ENCODE measurements at regions not wholly inside any gene's neighbourhood (a gene's known extent, or its start where the extent isn't known, plus 50 kb on each side); places are given as distances from the start of the nearest gene placed in this dataset.

DNA sequence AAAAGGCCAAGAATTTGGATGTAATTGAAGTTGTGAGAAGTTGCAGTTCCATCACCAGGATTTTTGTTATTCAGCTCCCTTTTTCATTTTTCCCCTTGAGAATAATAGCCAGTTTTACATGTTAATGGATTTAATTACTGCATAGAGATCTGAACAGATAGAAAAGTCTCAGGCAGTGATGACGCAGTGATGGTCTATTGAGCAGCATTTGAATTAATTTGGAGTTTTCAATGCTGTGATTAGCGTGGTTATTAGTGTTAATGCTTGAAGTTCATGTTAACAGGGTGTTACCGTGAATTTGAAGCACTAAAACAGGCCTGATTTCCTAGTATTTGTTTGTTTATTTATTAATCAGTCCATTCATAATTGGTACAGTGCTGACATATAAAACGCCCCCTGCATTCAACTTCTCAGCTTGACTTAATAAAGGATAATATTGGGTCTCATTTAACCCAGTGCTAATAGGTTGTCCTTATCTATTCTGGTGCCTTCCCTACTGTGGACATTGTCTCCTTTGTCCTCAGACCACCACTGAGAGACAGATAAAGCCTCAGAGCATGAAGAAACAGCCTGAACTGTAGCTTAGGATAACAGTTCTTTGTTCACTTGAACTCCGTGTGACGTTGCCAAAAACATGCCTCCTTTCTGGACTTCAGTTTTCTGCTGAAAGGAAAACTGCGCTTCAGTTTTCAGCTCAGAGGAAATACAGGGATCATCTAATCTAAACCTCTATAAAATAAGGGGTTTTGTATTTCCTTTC lies 82.4 kb downstream of the RTP4 start:
- H3K36me3 ChIP-seq, result no peaks in the 10 kb centered on the region
- DNase-seq (no peak), ATAC-seq (ENCODE audit: low FRiP score in 2 of 2) (no peak)
- 77 to 80% methylated on average over 7 of the region's 7 CpGs for WGBS, 2 donors
- no peaks in the 10 kb centered on the region for H3K27me3 ChIP-seq
- H3K4me1 ChIP-seq, result no peaks in the 10 kb centered on the region
- no peak for TF ChIP-seq POLR2A (IDR thresholded peaks at IDR 0.05)
- TF ChIP-seq POLR2AphosphoS5 (IDR thresholded peaks at IDR 0.05), result no peak
- TF ChIP-seq, protein P1, sequence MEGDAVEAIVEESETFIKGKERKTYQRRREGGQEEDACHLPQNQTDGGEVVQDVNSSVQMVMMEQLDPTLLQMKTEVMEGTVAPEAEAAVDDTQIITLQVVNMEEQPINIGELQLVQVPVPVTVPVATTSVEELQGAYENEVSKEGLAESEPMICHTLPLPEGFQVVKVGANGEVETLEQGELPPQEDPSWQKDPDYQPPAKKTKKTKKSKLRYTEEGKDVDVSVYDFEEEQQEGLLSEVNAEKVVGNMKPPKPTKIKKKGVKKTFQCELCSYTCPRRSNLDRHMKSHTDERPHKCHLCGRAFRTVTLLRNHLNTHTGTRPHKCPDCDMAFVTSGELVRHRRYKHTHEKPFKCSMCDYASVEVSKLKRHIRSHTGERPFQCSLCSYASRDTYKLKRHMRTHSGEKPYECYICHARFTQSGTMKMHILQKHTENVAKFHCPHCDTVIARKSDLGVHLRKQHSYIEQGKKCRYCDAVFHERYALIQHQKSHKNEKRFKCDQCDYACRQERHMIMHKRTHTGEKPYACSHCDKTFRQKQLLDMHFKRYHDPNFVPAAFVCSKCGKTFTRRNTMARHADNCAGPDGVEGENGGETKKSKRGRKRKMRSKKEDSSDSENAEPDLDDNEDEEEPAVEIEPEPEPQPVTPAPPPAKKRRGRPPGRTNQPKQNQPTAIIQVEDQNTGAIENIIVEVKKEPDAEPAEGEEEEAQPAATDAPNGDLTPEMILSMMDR (IDR thresholded peaks at IDR 0.05), result no peak
- no peak for TF ChIP-seq EP300 (IDR thresholded peaks at IDR 0.05)
- H3K9me3 ChIP-seq, result no peaks in the 10 kb centered on the region
- no peak overlapping the region for H3K27ac ChIP-seq
- H3K4me3 ChIP-seq, result no peak overlapping the region

DNA sequence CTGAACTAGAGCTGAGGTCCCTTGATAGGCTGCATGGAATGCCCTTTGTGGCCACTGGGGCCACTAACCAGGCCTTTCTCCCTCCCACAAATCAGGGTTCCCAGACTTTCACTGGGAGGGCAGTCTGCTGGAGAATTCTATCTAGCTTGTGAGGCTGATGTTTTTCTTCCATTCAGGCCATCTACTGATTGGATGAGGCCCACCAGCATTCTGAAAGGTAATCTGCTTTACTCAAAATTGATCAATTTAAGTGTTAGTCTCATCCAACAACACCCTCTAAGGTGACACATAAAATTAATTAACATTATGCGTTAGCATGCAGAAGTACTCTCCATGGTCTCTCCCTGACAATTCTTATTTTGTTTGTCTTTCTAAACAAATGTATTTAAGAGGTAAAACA lies 80.5 kb downstream of the RTP4 start:
- no peaks in the 10 kb centered on the region for H3K27me3 ChIP-seq
- no peak for DNase-seq
- H3K27ac ChIP-seq, result no peak overlapping the region
- ATAC-seq (ENCODE audit: low FRiP score in 2 of 2), result no peak
- H3K4me3 ChIP-seq, result no peak overlapping the region
- H3K9me3 ChIP-seq, result no peaks in the 10 kb centered on the region
- no peaks in the 10 kb centered on the region for H3K4me1 ChIP-seq
- no peak for TF ChIP-seq POLR2AphosphoS5 (IDR thresholded peaks at IDR 0.05)
- TF ChIP-seq, protein P1 (IDR thresholded peaks at IDR 0.05), result no peak
- no peak for TF ChIP-seq EP300 (IDR thresholded peaks at IDR 0.05)
- no peak for TF ChIP-seq POLR2A (IDR thresholded peaks at IDR 0.05)
- no peaks in the 10 kb centered on the region for H3K36me3 ChIP-seq
- WGBS, 2 donors, result 100% methylated on average over 1 of the region's 1 CpG

DNA sequence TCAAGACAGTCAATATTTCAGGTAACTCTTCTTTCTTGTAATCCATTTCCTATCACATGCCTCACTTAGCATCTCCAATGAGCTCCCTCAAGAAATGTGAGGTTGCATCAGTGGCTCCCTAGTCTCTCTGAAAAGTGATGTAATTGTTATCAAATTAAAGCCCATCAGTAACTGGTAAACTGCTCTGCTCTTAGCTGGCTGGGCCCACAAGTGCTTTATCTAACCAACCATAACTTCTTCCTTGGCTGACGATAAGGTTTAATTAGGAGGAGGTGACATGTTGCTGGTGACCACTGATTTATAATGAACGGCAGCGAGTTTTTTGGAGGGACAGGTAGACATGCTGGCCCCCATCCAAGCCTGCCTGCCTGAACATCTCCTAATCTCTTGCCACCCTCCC lies 79.6 kb downstream of the RTP4 start:
- ATAC-seq (ENCODE audit: low FRiP score in 2 of 2) (no peak), DNase-seq (no peak)
- 76 to 93% methylated on average over 3 of the region's 3 CpGs for WGBS, 2 donors
- Histone ChIP-seq H3K4me3 (no peak overlapping the region), H3K36me3 (no peaks in the 10 kb centered on the region), H3K27ac (no peak overlapping the region), H3K27me3 (no peaks in the 10 kb centered on the region), H3K4me1 (no peaks in the 10 kb centered on the region), H3K9me3 (no peaks in the 10 kb centered on the region)
- TF ChIP-seq, protein P1 (IDR thresholded peaks at IDR 0.05), result no peak
- TF ChIP-seq POLR2AphosphoS5 (IDR thresholded peaks at IDR 0.05) (no peak), EP300 (IDR thresholded peaks at IDR 0.05) (no peak), POLR2A (IDR thresholded peaks at IDR 0.05) (no peak)

DNA sequence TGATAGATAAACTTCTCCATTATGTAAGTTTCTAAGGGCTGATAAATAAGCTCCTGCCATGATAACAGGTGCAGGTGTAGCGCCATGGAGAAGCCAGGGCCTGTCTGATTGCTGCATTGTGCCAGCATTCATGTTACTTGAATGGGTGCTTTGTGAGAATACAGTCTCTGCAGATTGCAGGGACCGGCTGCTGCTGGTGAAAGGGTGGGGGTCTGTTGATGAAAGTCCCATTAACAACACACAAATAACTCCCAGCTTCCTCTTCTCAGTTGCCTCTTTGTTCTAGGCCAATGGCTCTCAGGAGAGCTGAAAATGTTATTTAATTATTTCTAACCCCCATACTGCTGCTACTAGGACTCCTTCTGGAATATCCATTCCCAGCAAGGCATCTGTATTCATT lies 77.2 kb downstream of the RTP4 start:
- Histone ChIP-seq H3K36me3 (no peaks in the 10 kb centered on the region), H3K4me3 (no peak overlapping the region), H3K27ac (no peak overlapping the region), H3K27me3 (no peaks in the 10 kb centered on the region), H3K4me1 (no peaks in the 10 kb centered on the region), H3K9me3 (no peaks in the 10 kb centered on the region)
- no peak for DNase-seq
- no peak for TF ChIP-seq POLR2AphosphoS5 (IDR thresholded peaks at IDR 0.05)
- TF ChIP-seq EP300 (IDR thresholded peaks at IDR 0.05), result no peak
- TF ChIP-seq, protein P1 (IDR thresholded peaks at IDR 0.05), result no peak
- TF ChIP-seq POLR2A (IDR thresholded peaks at IDR 0.05), result no peak
- ATAC-seq (ENCODE audit: low FRiP score in 2 of 2), result no peak
- 83 to 94% methylated on average over 2 of the region's 2 CpGs for WGBS, 2 donors

DNA sequence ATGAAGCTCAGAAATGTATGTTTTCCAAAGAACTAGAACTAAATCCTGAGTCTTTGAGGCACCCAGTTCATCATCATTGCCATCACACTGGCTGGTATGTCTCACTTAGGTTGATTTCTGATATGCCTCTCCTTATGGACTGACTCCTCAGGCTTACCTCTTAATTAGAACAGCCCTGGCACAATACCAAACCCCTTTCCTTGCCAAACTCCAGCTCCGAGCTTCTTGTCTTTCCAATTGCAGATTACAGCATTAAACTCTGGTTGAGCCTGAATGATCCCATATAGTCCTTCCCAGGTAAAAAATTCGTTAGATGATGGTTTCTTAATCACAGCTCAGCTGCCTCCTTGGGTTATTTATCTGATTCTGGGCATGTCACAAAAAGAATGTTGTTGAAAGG lies 66.3 kb downstream of the RTP4 start:
- H3K27ac ChIP-seq, result no peak overlapping the region

More for the DNA sequence above, 66.3 kb downstream of the RTP4 start:
- H3K9me3 ChIP-seq, result no peaks in the 10 kb centered on the region
- 47 to 53% methylated on average over 2 of the region's 2 CpGs for WGBS, 2 donors
- ATAC-seq (ENCODE audit: low FRiP score in 2 of 2), result no peak
- no peaks in the 10 kb centered on the region for H3K36me3 ChIP-seq
- no peak for DNase-seq
- H3K27me3 ChIP-seq, result no peaks in the 10 kb centered on the region
- TF ChIP-seq EP300 (IDR thresholded peaks at IDR 0.05) (no peak), POLR2AphosphoS5 (IDR thresholded peaks at IDR 0.05) (no peak), POLR2A (IDR thresholded peaks at IDR 0.05) (no peak)
- TF ChIP-seq, protein P1 (IDR thresholded peaks at IDR 0.05), result no peak
- H3K4me3 ChIP-seq, result no peak overlapping the region
- no peaks in the 10 kb centered on the region for H3K4me1 ChIP-seq
